Activated B cell treated with CpG ODN at 0.5 μM for 24 hours (primary cell): ENCODE measurements at regions not wholly inside any gene's neighbourhood (a gene's known extent, or its start where the extent isn't known, plus 50 kb on each side); places are given as distances from the start of the nearest gene placed in this dataset.
"Not testable (repeated sequence)": the region's sequence is repeated elsewhere in the genome, so short reads cannot be mapped to it uniquely, and the experiment has no call there.

ENCODE experiments used
- ATAC-seq: fragments of 200-7000 bp; cut with Tn5 transposase; one replicate; pipeline ENCODE4 v1.10.0; 2021; ENCODE audit warnings: low read depth, mild to moderate bottlenecking, moderate library complexity
- CTCF ChIA-PET: fragments of 350-600 bp; sonication (Branson Sonifier 250); formaldehyde crosslinking; loops from one replicate; lab custom pipeline; 2021; ENCODE audit warnings: antibody characterized with exemption; lab: Charles Lee
- POLR2A ChIA-PET: fragments of 350-600 bp; sonication (Branson Sonifier 250); formaldehyde crosslinking; loops from one replicate; lab custom pipeline; 2021; ENCODE audit warnings: antibody characterized with exemption; lab: Charles Lee
- DNase-seq: peaks from one replicate; pipeline ENCODE4 v3.0.0; 2022
- H3K27ac Mint-ChIP-seq: one replicate; pipeline ENCODE4 v1.8.0; 2020; ENCODE audit warnings: mixed read lengths
- H3K27me3 Mint-ChIP-seq: one replicate; pipeline ENCODE4 v1.8.0; 2021; ENCODE audit warnings: mixed read lengths
- H3K36me3 Mint-ChIP-seq: one replicate; pipeline ENCODE4 v1.8.0; 2021; ENCODE audit warnings: low read depth, mixed read lengths
- H3K4me1 Mint-ChIP-seq: one replicate; pipeline ENCODE4 v1.8.0; 2021; ENCODE audit warnings: mixed read lengths
- H3K4me3 Mint-ChIP-seq: one replicate; pipeline ENCODE4 v1.8.0; 2020; ENCODE audit warnings: mild to moderate bottlenecking, mixed read lengths
- H3K9me3 Mint-ChIP-seq: one replicate; pipeline ENCODE4 v1.8.0; 2020; ENCODE audit warnings: mixed read lengths
- CTCF ChIP-seq: fragments of 200-600 bp; IDR thresholded peaks from one replicate; pipeline ENCODE4 v1.8.0; 2022; ENCODE audit warnings: antibody characterized with exemption, mild to moderate bottlenecking
- intact Hi-C: fragments of 100-400 bp; cut with micrococcal nuclease; formaldehyde crosslinking; loops from one replicate; pipeline ENCODE4 v1.15.1; 2024

- ATAC-seq (no peak), DNase-seq (no peak)
- POLR2A ChIA-PET = no interaction called here
- CTCF ChIA-PET = no interaction called here
- no peak for TF ChIP-seq CTCF
- Mint-ChIP-seq H3K9me3 (peaks cover 15% of the 10 kb centered on the region), H3K36me3 (no peaks in the 10 kb centered on the region), H3K27ac (no peak overlapping the region), H3K4me1 (no peaks in the 10 kb centered on the region), H3K4me3 (no peak overlapping the region), H3K27me3 (peaks cover 5% of the 10 kb centered on the region)
- intact Hi-C loops = no loop called here
Observed at GRCh38 chr4:37555322-37555721, 130.9 kb downstream of the RELL1 start.

GRCh38 chr4:37549866-37550265 lies 136.3 kb downstream of the RELL1 start:
- H3K27me3 Mint-ChIP-seq, CTCF ChIA-PET, H3K36me3 Mint-ChIP-seq, DNase-seq, H3K27ac Mint-ChIP-seq, POLR2A ChIA-PET, H3K4me3 Mint-ChIP-seq, intact Hi-C loops, H3K4me1 Mint-ChIP-seq, ATAC-seq: not testable (repeated sequence)
- peaks cover 28% of the 10 kb centered on the region for H3K9me3 Mint-ChIP-seq

- ATAC-seq = no peak
- H3K4me3 Mint-ChIP-seq = no peak overlapping the region
- H3K27ac Mint-ChIP-seq = no peak overlapping the region
- TF ChIP-seq CTCF = no peak
- ChIA-PET POLR2A (no interaction called here), CTCF (no interaction called here)
- no peaks in the 10 kb centered on the region for H3K4me1 Mint-ChIP-seq
- peaks cover 1% of the 10 kb centered on the region for H3K27me3 Mint-ChIP-seq
- peaks cover 2% of the 10 kb centered on the region for H3K36me3 Mint-ChIP-seq
- peaks cover 28% of the 10 kb centered on the region for H3K9me3 Mint-ChIP-seq
- DNase-seq = no peak
- intact Hi-C loops = no loop called here
Observed at GRCh38 chr4:37549041-37549440, 137.1 kb downstream of the RELL1 start.

- POLR2A ChIA-PET = no interaction called here
- no peak for TF ChIP-seq CTCF
- Mint-ChIP-seq H3K4me1 (no peaks in the 10 kb centered on the region), H3K27ac (no peak overlapping the region), H3K4me3 (no peak overlapping the region), H3K27me3 (peaks cover 4% of the 10 kb centered on the region), H3K36me3 (peaks cover 2% of the 10 kb centered on the region), H3K9me3 (peaks cover 21% of the 10 kb centered on the region)
- DNase-seq = no peak
- CTCF ChIA-PET = no interaction called here
- intact Hi-C loops = no loop called here
- ATAC-seq = no peak
Observed at GRCh38 chr4:37546586-37546985, 139.6 kb downstream of the RELL1 start.

- POLR2A ChIA-PET = no interaction called here
- peaks cover 4% of the 10 kb centered on the region for H3K27me3 Mint-ChIP-seq
Observed at GRCh38 chr4:37542706-37543105, 143.5 kb downstream of the RELL1 start.

More at GRCh38 chr4:37542706-37543105, 143.5 kb downstream of the RELL1 start:
- H3K9me3 Mint-ChIP-seq = peaks cover 9% of the 10 kb centered on the region
- ATAC-seq = no peak
- CTCF ChIA-PET = no interaction called here
- intact Hi-C loops = no loop called here
- H3K36me3 Mint-ChIP-seq = peaks cover 2% of the 10 kb centered on the region
- H3K4me3 Mint-ChIP-seq = no peak overlapping the region
- no peak for TF ChIP-seq CTCF
- H3K4me1 Mint-ChIP-seq = no peaks in the 10 kb centered on the region
- H3K27ac Mint-ChIP-seq = no peak overlapping the region
- no peak for DNase-seq
